Stimulated activated CD4-positive, alpha-beta T cell treated with anti-CD3 and anti-CD28 coated beads, Interleukin-4, amount 100 ng/mL, for 48 hours (primary cell): ENCODE measurements at regions not wholly inside any gene's neighbourhood (a gene's known extent, or its start where the extent isn't known, plus 50 kb on each side); places are given as distances from the start of the nearest gene placed in this dataset.

Experiments
- DNase-seq, 2 donors: peaks; one replicate each; pipeline ENCODE4 v3.0.0-alpha.2; 2020; ENCODE audit warnings: low read depth in 2 of 2

- no peak for DNase-seq
Measured at GRCh38 chr21:28356422-28356821, 636.3 kb downstream of the LTN1 start.

DNA sequence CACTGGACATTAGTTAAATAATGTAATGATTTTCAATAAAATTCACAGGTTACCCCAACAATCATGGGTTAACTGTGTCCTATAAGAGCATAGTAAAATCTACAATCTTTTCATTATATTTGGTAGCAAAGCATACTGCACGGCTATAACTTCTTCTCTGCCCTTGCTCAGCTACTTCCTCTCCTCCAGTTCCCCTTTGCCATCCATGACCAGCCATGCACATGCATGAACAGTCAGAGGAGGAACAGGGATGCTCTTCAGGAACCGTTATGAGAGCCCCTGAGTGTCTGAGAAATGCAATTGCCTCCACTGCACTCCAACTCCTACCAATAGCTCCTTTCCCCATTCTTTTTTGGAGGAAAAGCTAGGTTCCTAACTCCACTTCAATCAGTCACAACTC lies 646.7 kb downstream of the LTN1 start:
- DNase-seq, result no peak

DNA sequence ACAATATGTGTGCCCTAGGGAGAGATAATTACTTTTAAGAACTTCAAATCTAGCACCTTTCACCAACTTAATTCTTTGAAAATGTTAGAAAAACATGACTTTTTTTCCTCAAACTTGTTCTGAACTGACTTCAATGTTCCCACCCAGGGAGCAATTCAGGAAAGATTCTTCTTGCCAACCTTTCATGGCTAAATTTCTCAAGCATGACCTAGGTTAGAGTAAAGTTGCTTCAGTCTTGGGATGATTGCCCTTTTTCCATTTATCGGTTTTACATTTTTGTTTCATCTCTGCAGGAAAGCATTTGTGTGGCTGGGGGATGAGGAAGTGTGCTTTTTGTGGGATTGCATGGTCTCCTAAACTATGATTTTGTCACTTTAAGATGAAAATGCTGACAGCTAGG lies 647.7 kb downstream of the LTN1 start:
- no peak for DNase-seq

- DNase-seq, result no peak
Measured at GRCh38 chr21:28342212-28342810, 650.4 kb downstream of the LTN1 start.

DNA sequence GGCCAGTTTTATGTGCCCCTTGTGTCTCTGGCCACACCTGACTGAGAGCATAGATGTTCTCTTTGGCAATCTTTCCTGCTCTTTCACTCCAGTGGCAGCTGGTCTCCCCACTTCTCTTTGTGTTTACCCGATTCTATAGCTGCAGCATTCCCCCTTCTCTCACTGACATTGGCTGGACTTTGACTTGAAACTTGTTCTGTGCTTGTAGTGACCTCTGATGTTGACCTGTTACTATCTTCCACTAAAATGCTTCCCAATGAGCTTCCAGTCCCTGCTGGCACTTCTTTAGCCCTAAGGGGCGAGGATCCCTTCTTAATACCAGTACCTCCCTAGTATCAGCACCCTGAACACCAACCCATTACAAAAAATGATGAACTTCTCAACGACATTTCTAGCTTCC lies 653.3 kb downstream of the LTN1 start:
- no peak for DNase-seq

- no peak for DNase-seq
Measured at GRCh38 chr21:28338701-28339305, 653.9 kb downstream of the LTN1 start.

GRCh38 chr21:28337315-28337714 lies 655.4 kb downstream of the LTN1 start:
- no peak for DNase-seq

- DNase-seq, result no peak
Measured at GRCh38 chr21:28336314-28336713, 656.4 kb downstream of the LTN1 start.

DNA sequence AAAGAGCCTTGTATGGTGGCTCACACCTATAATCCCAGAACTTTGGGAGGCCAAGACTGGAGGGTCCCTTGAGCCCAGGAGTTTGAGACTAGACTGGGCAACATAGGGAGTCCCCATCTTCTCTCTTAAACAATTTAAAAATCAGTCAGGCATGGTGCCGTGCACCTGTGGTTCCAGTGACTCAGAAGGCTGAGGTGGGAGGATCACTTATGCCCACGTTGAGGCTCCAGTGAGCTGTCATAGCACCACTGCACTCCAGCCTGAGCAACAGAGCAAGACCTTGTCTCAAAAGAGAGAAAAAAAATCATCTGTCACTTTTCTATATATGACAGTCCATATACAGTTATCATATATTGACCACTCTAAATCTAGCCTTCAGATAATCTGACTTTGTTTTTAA lies 658.3 kb downstream of the LTN1 start:
- DNase-seq, result no peak

DNA sequence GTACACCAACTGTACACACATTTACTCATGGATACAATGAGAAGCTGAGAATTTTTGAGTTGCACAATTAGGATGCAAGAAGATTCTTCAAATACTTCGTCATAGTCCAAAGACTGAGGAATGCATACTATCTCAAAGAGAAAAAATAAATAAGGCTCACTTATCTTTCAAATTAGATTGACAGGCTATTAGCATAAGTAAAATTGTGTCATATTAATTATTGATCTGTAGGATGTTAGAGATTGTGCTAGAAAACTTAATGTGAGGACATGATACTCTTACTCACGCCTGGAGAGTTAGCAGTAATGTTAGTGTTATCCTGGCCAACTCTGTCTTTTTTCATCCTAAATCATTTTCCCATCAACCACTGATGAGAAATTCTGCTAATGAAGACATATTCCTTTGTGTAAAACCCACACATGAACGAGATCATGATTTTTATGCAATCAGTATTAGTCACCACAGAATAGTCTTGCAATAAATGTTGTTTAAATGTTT lies 659.0 kb downstream of the LTN1 start:
- DNase-seq, result no peak

GRCh38 chr21:28332796-28333195 lies 659.9 kb downstream of the LTN1 start:
- DNase-seq, result no peak

GRCh38 chr21:28325618-28326017 lies 667.1 kb downstream of the LTN1 start:
- DNase-seq, result no peak

- DNase-seq, result no peak
Measured at GRCh38 chr21:28324690-28325089, 668.0 kb downstream of the LTN1 start.

DNA sequence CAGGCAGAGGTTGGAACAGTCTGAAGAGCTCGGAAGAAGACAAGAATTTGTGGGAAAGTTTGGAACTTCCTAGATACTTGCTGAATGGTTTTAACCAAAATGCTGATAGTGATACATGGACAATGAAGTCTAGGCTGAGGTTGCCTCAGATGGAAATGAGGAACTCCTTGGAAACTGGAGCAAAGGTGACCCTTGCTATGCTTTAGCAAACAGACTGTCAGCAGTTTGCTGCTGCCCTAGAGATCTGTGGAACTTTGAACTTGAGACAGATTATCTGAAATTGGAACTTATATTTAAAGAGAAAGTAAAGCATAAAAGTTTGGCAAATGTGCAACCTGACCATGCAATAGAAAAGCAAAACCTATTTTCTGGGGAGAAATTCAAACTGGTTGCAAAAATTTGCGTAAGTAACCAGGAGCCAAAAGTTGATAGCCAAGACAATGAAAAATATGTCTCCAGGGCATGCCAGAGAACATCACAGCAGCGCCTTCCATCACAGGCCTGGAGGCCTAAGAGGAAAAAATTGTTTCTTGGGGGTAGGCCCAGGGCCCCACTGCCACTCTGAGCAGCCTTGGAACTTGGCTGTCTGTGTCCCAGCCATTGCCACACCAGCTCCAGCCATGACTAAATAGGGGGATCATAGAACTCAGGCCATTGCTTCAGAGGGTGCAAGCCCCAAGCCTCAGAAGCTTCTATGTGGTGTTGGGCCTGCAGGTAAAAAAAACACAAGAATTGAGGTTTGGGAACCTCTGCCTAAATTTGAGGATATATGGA lies 675.3 kb downstream of the LTN1 start:
- no peak for DNase-seq

DNA sequence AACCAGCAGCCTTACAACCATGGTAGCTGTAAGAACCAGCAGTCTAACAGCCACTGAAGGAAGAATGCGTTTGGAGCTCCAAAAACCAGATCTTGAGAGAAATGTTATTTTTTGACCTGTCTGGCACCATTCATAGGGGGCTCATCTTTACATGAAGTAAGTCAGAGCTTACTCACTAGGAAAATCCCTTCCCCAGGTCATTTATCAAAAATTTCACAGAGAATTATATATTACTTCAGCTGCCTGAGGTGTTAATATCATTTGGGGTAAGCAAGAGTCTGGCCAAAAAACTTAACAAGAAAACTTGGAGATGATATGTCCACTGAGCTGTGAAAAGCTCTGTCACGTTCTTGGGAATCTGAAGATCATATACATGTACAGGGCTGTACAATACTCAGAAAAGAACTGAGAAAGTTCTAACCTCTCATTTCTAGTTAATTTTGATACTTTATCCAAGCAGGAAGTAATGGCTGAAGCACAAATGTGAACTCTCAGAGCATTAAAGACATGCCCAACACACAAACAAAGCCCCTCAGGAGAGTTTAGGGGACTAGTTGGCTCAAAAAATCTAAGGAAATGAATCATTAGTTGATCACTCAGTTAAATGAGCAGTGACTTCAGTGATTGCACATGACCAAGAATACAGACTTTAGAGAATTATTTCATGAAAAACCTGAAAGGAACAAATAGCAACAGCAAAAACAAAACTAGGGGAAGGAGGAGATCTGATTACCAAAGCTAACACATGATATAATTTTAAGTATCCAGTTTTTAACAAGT lies 681.1 kb downstream of the LTN1 start:
- no peak for DNase-seq

DNA sequence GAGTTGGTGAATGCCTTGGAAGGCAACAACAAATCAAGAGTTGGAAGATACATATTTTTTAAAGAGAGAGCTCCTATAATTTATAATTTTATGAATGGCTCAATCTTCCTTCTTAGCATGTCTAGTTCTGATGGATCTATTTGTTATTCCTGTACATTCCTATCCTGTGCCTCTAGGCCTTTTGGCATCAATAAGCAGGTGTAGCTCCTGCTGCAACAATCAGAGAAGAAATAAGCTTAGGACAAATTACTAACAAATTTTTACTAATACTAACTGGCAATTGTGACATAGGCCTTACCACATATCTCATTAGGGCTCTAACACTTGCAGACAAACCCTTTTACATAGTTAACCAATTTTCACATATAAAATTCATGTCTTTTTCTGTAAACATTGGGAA lies 682.0 kb downstream of the LTN1 start:
- no peak for DNase-seq

DNA sequence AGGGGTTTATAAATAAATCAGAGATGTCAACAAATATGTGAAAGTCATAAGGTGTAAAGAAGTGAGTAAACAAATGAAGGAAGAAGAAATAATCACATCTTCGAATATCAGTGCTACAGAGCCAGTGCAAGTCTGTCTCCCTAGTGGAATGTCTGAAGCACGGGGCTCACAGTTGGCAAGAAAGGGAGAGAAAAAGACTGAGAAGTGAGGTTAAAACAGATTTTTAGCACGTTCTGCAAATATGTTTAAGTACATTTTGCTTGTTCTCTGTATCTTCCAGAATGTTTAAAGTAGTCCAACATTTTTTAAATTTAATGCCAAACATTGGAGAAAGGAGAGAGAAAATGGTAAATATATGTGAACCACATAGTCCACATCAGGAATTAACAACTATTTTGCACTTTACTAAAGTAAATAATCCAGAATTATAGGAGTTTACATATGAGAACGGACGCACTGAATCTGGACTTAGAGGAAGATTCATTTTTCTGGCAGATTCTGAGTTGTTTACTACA lies 682.4 kb downstream of the LTN1 start:
- no peak for DNase-seq

DNA sequence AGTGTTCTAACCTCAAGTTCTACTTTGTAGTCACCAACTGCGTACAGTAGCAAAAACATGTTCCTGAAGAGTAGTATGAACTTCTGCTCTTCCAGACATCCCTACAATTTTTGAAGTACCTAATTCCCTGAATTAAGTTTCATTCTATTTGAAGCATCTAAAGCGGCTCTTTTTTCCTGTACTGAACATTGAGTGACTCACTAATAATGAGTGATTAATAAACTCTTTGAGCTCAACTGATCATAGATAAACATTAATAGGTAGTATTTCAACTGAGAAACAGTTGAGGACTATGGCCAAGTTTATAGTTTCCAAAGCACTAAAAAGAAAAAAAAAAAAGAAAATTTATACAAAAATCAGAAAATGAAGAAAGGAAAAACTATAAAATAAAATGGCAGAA lies 683.1 kb downstream of the LTN1 start:
- DNase-seq, result no peak

DNA sequence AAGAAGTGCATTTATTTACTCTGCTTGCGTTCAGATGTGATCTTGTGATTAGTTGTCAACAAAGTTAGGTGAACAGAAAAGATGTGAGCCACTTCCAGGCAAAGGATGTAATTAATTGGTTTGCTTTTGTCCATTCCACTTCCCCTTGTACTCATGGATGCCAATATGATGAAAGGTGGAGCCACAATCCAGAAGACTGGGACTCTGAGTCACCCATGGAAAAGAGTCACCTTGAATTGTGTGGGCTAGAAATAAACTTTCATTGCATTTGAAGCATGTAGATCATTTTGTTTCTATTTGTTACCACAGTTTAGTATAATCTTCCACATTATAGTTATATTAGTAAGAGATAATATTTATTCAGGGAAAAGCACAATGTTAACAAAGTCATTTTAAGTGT lies 684.2 kb downstream of the LTN1 start:
- no peak for DNase-seq

- DNase-seq, result no peak
Measured at GRCh38 chr21:28299946-28300345, 692.7 kb downstream of the LTN1 start.

DNA sequence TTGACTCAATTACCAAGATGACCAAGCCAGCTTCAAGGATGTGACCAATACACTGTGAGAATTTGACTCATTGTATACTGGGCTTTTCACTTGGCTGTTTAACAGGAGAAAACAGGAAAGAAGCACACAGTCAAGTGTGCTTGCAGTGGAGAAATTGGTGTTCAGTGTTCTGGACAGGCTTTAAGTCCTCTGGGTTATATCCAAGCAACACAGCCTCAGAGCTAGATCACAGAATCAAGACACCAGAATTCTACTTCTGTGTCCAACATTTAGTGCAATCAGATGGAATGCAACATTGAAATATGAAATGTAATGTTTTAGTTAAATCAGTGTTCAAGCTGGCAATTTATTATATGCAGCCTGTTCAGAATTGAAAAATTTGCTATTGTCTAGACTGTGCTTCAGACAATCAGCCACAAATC lies 694.4 kb downstream of the LTN1 start:
- no peak for DNase-seq

GRCh38 chr21:28294051-28294450 lies 698.6 kb downstream of the LTN1 start:
- no peak for DNase-seq
